Gastrocnemius medialis (tissue), 4 donors: ENCODE measurements at regions not wholly inside any gene's neighbourhood (a gene's known extent, or its start where the extent isn't known, plus 50 kb on each side); places are given as distances from the start of the nearest gene placed in this dataset.
"Not testable (repeated sequence)": the region's sequence is repeated elsewhere in the genome, so short reads cannot be mapped to it uniquely, and the experiment has no call there.

Source experiments
- ATAC-seq, 2 donors: fragments of 150-250 bp; one replicate each; pipeline ENCODE4 v1.9.1; 2016
- DNase-seq, 2 donors: peaks; one replicate each; pipeline ENCODE4 v3.0.0-alpha.2; 2019
- H3K27ac ChIP-seq, 4 donors: fragments of 200-600 bp; sonication (generic); 1 replicate in 1 of 4; 2 replicates in 3 of 4; pipeline ENCODE4 v1.5.1; 2016 to 2018; ENCODE audit warnings: mild to moderate bottlenecking in 2 of 4, moderate library complexity in 1 of 4
- H3K27me3 ChIP-seq, 3 donors: fragments of 200-600 bp; sonication (generic) in 2 of 3; 1 replicate in 1 of 3; 2 replicates in 2 of 3; pipeline versions ENCODE4 v1.5.1 to v1.6.0; 2016 to 2019; ENCODE audit warnings: mild to moderate bottlenecking in 1 of 3, moderate library complexity in 1 of 3
- H3K36me3 ChIP-seq, 2 donors: fragments of 200-600 bp; sonication (generic) in 1 of 2; one replicate each; pipeline ENCODE4 v1.5.1; 2017 to 2018
- H3K4me1 ChIP-seq, 2 donors: fragments of 200-600 bp; sonication (generic) in 1 of 2; one replicate each; pipeline ENCODE4 v1.5.1; 2016 to 2017; ENCODE audit warnings: mild to moderate bottlenecking in 2 of 2
- H3K4me3 ChIP-seq, 4 donors: fragments of 200-600 bp; sonication (generic) in 3 of 4; 1 replicate in 1 of 4; 2 replicates in 3 of 4; pipeline ENCODE4 v1.5.1; 2016 to 2019; ENCODE audit warnings: mild to moderate bottlenecking in 2 of 4
- H3K9me3 ChIP-seq, 3 donors: fragments of 200-600 bp; sonication (generic) in 2 of 3; 1 replicate in 1 of 3; 2 replicates in 2 of 3; pipeline ENCODE4 v1.5.1; 2016 to 2019
- POLR2A ChIP-seq, 2 donors: fragments of 450-650 bp; IDR thresholded peaks; one replicate each; pipeline ENCODE4 v1.6.1; 2017; ENCODE audit warnings: antibody characterized with exemption in 2 of 2, mild to moderate bottlenecking in 2 of 2, moderate library complexity in 2 of 2
- in situ Hi-C, 4 donors: fragments of 200-750 bp; cut with MboI; loops; one replicate each; pipeline versions ENCODE4 v1.15.0 to v1.8.0; 2017; ENCODE audit warnings: low sequenced_read_pairs in 4 of 4
- intact Hi-C: fragments of 100-400 bp; cut with DNase I; formaldehyde crosslinking; loops from one replicate; pipeline ENCODE4 v1.15.1; 2023; ENCODE audit warnings: low total_unique reads
- TF ChIP-seq, protein P1 (sequence below), 5 experiments: fragments of 450-650 bp in 3 of 5; fragments of 200-600 bp in 2 of 5; sonication (generic) in 2 of 5; IDR thresholded peaks in 4 of 5; conservative IDR thresholded peaks in 1 of 5; 1 replicate in 4 of 5; 2 replicates in 1 of 5; pipeline ENCODE4 v1.5.1; 2016 to 2019; ENCODE audit warnings: antibody characterized with exemption in 5 of 5, mild to moderate bottlenecking in 3 of 5, moderate library complexity in 3 of 5

GRCh38 chrX:137119049-137119448 lies 85.3 kb upstream of the GPR101 start:
- no peaks in the 10 kb centered on the region for H3K27me3 ChIP-seq
- no peaks in the 10 kb centered on the region for H3K36me3 ChIP-seq
- ATAC-seq (no peak), DNase-seq (no peak)
- H3K9me3 ChIP-seq = no peaks in the 10 kb centered on the region
- TF ChIP-seq, protein P1, sequence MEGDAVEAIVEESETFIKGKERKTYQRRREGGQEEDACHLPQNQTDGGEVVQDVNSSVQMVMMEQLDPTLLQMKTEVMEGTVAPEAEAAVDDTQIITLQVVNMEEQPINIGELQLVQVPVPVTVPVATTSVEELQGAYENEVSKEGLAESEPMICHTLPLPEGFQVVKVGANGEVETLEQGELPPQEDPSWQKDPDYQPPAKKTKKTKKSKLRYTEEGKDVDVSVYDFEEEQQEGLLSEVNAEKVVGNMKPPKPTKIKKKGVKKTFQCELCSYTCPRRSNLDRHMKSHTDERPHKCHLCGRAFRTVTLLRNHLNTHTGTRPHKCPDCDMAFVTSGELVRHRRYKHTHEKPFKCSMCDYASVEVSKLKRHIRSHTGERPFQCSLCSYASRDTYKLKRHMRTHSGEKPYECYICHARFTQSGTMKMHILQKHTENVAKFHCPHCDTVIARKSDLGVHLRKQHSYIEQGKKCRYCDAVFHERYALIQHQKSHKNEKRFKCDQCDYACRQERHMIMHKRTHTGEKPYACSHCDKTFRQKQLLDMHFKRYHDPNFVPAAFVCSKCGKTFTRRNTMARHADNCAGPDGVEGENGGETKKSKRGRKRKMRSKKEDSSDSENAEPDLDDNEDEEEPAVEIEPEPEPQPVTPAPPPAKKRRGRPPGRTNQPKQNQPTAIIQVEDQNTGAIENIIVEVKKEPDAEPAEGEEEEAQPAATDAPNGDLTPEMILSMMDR (IDR thresholded peaks at IDR 0.05 in 4 of 5, conservative IDR thresholded peaks at IDR 0.05 in 1 of 5) = no peak
- no peak for TF ChIP-seq POLR2A (IDR thresholded peaks at IDR 0.05)
- in situ Hi-C loops = no loop called here
- H3K27ac ChIP-seq = no peak overlapping the region
- intact Hi-C loops = no loop called here
- no peak overlapping the region for H3K4me3 ChIP-seq
- no peaks in the 10 kb centered on the region for H3K4me1 ChIP-seq

- no peak for ATAC-seq
- no peaks in the 10 kb centered on the region for H3K27me3 ChIP-seq
- H3K4me1 ChIP-seq = no peaks in the 10 kb centered on the region
- no peak for DNase-seq
- TF ChIP-seq, protein P1 (IDR thresholded peaks at IDR 0.05 in 4 of 5, conservative IDR thresholded peaks at IDR 0.05 in 1 of 5) = no peak
- TF ChIP-seq POLR2A (IDR thresholded peaks at IDR 0.05) = no peak
- no peak overlapping the region for H3K27ac ChIP-seq
- H3K36me3 ChIP-seq = no peaks in the 10 kb centered on the region
- H3K4me3 ChIP-seq = no peak overlapping the region
- intact Hi-C loops (no loop called here), in situ Hi-C loops (no loop called here)
- H3K9me3 ChIP-seq = no peaks in the 10 kb centered on the region
Measured at GRCh38 chrX:137118536-137118935, 84.7 kb upstream of the GPR101 start.

DNA sequence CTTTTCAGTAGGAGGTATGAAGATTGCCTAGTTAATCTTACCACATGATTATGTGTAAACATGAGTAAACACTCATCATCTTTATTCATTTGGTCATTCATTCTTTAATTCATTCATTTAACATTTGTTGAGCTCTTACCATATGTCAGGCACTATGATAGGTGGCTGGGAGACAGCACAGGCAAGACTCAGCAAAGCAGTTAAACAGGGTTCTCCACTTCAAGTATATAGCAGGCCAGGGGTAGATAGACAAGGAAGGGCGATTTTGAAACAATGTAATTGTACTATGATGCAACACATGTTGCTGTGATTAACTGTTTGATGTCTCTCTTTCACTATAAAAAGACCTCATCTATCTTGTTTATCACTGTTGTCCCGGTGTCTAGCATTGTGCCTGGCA lies 84.3 kb upstream of the GPR101 start:
- intact Hi-C loops = no loop called here

DNA sequence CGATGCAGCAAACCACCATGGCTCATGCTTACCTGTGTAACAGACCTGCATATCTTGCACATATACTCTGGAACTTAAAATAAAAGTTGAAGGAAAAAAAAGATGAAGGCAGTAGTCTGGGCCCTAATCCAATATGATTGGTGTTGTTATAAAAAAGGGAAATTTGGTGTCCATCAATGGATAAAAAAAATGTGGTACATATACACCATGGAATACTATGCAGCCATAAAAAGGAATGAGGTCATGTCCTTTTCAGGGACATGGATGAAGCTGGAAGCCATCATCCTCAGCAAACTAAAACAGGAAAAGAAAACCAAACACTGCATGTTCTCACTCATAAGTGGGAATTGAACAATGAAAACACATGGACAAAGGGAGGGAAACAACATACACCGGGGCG lies 74.1 kb upstream of the GPR101 start:
- H3K9me3 ChIP-seq, DNase-seq, H3K4me3 ChIP-seq, H3K27me3 ChIP-seq, H3K27ac ChIP-seq, H3K4me1 ChIP-seq, H3K36me3 ChIP-seq, in situ Hi-C loops, intact Hi-C loops, ATAC-seq: not testable (repeated sequence)

More for the DNA sequence above, 84.3 kb upstream of the GPR101 start:
- in situ Hi-C loops = no loop called here
- no peak for TF ChIP-seq POLR2A (IDR thresholded peaks at IDR 0.05)
- TF ChIP-seq, protein P1 (IDR thresholded peaks at IDR 0.05 in 4 of 5, conservative IDR thresholded peaks at IDR 0.05 in 1 of 5) = no peak
- ATAC-seq (no peak), DNase-seq (no peak)
- Histone ChIP-seq H3K4me1 (no peaks in the 10 kb centered on the region), H3K4me3 (no peak overlapping the region), H3K27me3 (no peaks in the 10 kb centered on the region), H3K27ac (no peak overlapping the region), H3K9me3 (no peaks in the 10 kb centered on the region), H3K36me3 (no peaks in the 10 kb centered on the region)

DNA sequence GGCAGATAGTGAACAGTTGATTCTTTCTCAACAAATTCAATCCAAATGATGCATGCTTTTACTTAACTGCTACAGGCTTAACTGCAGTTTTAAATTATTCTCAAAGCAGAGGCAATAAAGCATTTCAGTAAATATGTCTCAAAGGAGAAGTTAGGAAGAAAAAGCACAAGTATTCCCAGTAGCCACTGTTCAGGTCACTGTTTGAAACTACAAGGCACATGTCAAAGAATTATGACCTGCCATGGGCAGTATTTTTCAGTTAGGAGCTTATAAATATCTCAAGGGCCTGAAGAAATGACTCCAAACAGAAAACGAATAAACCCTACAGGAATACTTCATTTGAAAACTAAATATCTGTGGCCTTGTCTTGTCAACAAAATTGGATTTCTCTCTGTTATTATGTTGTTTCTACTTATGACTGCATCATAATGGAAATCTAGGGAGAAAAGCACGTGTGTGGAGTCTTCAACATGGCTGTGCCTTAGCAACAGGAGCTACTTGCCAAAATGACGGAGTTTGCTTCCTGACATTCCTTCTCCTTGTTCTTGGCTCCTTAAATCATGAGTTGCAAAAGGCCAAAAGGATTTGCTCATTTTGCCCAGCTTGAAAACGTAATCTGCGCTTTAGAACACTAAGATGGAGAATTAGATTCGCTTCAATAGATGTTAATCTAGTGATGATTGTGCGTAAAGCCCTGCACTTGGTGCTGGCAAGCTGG lies 67.6 kb upstream of the GPR101 start:
- H3K27me3 ChIP-seq = no peaks in the 10 kb centered on the region
- intact Hi-C loops = no loop called here
- TF ChIP-seq, protein P1 (IDR thresholded peaks at IDR 0.05 in 4 of 5, conservative IDR thresholded peaks at IDR 0.05 in 1 of 5) = no peak
- TF ChIP-seq POLR2A (IDR thresholded peaks at IDR 0.05) = no peak
- H3K36me3 ChIP-seq = no peaks in the 10 kb centered on the region
- no peaks in the 10 kb centered on the region for H3K9me3 ChIP-seq
- H3K4me3 ChIP-seq = no peak overlapping the region
- no peak overlapping the region for H3K27ac ChIP-seq
- in situ Hi-C loops = no loop called here
- no peaks in the 10 kb centered on the region for H3K4me1 ChIP-seq
- no peak for DNase-seq
- ATAC-seq = no peak
